ENCODE measurements at regions not wholly inside any gene's neighbourhood (a gene's known extent, or its start where the extent isn't known, plus 50 kb on each side); places are given as distances from the start of the nearest gene placed in this dataset.

DNA sequence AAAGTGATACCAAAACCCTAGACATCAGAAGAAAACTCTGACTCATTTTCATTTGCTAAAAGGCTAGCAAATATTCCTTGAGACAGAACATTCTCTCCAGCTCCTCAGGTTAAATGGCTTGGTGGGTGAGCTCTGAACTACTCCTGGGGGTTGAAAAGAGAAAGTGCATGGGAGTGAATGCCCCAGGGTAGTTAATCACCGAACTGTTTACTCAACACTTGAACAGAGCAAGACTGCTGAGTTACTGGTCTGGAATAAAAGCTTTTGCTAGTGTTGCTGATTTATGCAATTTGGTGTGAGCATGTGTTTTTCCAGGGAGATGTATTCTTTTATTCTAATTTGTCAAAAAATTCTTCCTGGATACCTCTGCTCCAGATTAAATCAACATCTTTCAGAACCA lies 88.3 kb upstream of the PRDM9 start:
- TF ChIP-seq EZH2 (IDR thresholded peaks at IDR 0.05; ENCODE audit: low read depth): no peak
- TF ChIP-seq, protein P1, sequence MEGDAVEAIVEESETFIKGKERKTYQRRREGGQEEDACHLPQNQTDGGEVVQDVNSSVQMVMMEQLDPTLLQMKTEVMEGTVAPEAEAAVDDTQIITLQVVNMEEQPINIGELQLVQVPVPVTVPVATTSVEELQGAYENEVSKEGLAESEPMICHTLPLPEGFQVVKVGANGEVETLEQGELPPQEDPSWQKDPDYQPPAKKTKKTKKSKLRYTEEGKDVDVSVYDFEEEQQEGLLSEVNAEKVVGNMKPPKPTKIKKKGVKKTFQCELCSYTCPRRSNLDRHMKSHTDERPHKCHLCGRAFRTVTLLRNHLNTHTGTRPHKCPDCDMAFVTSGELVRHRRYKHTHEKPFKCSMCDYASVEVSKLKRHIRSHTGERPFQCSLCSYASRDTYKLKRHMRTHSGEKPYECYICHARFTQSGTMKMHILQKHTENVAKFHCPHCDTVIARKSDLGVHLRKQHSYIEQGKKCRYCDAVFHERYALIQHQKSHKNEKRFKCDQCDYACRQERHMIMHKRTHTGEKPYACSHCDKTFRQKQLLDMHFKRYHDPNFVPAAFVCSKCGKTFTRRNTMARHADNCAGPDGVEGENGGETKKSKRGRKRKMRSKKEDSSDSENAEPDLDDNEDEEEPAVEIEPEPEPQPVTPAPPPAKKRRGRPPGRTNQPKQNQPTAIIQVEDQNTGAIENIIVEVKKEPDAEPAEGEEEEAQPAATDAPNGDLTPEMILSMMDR (conservative IDR thresholded peaks at IDR 0.05): 0 out of 2 replicates have a peak, but pooled peaks have one; percentile 0

Measured in PC-9 (cell line).